IMR-90 (cell line): ENCODE measurements at regions not wholly inside any gene's neighbourhood (a gene's known extent, or its start where the extent isn't known, plus 50 kb on each side); places are given as distances from the start of the nearest gene placed in this dataset.

ENCODE experiments used
- ATAC-seq: fragments of 200-7000 bp; cut with Tn5 transposase; 2 replicates; pipeline ENCODE4 v1.9.1; 2020; ENCODE audit warnings: low read depth, mild to moderate bottlenecking, moderate library complexity
- BruUV-seq: library from RNA; stranded (reverse); fragments of 400-500 nt; replicated peaks from 2 replicates; lab custom pipeline; 2021; lab: Mats Ljungman, UMichigan
- CTCF ChIA-PET: fragments of 300-600 bp; formaldehyde crosslinking; extraction: SDS; loops from one replicate; lab custom pipeline; 2021; ENCODE audit warnings: antibody characterized with exemption; lab: Yijun Ruan, JAX
- POLR2A ChIA-PET: fragments of 300-600 bp; sonication (Branson Sonifier 250); formaldehyde crosslinking; loops from one replicate; lab custom pipeline; 2022; ENCODE audit warnings: antibody characterized with exemption; ENCODE audit not compliant: unreplicated experiment; lab: Charles Lee
- DNase-seq: peaks from one replicate; pipeline ENCODE4 v3.0.0; 2013
- H2AFZ ChIP-seq: replicated peaks from 2 replicates; pipeline ENCODE3; 2013; ENCODE audit warnings: low read length, mild to moderate bottlenecking; ENCODE audit not compliant: poor library complexity
- H2AK5ac ChIP-seq: 2 replicates; pipeline ENCODE4 v1.6.1; 2013; ENCODE audit warnings: low read depth, low read length, inconsistent platforms
- H2AK9ac ChIP-seq: replicated peaks from 2 replicates; pipeline ENCODE3; 2013; ENCODE audit warnings: mild to moderate bottlenecking, low read depth, low read length, moderate library complexity; ENCODE audit not compliant: poor library complexity
- H2BK120ac ChIP-seq: 2 replicates; pipeline ENCODE4 v1.6.1; 2013; ENCODE audit warnings: low read depth, low read length, inconsistent platforms
- H2BK15ac ChIP-seq: 3 replicates; pipeline ENCODE4 v1.6.1; 2013; ENCODE audit warnings: low read depth, low read length, inconsistent platforms
- H2BK20ac ChIP-seq: 2 replicates; pipeline ENCODE4 v1.6.1; 2013; ENCODE audit warnings: low read depth, mild to moderate bottlenecking, inconsistent platforms, low read length, moderate library complexity
- H2BK5ac ChIP-seq: 2 replicates; pipeline ENCODE4 v1.6.1; 2013; ENCODE audit warnings: mild to moderate bottlenecking, low read depth, low read length, inconsistent platforms; ENCODE audit not compliant: poor library complexity, severe bottlenecking
- H3K14ac ChIP-seq: replicated peaks from 2 replicates; pipeline ENCODE4 v1.6.1; 2013; ENCODE audit warnings: low read depth, low read length, inconsistent platforms
- H3K18ac ChIP-seq: 2 replicates; pipeline ENCODE4 v1.6.1; 2013; ENCODE audit warnings: low read depth, low read length, control low read depth
- H3K23ac ChIP-seq: 2 replicates; pipeline ENCODE4 v1.6.1; 2013; ENCODE audit warnings: low read depth, low read length, inconsistent platforms
- H3K27ac ChIP-seq: 2 replicates; pipeline ENCODE4 v1.5.1; 2013; ENCODE audit warnings: mild to moderate bottlenecking, control low read depth, low read length; ENCODE audit not compliant: insufficient read depth
- H3K27me3 ChIP-seq: 2 replicates; pipeline ENCODE4 v1.6.1; 2013; ENCODE audit warnings: low read length; ENCODE audit not compliant: control insufficient read depth, insufficient read depth
- H3K36me3 ChIP-seq: 2 replicates; pipeline ENCODE4 v1.6.1; 2013; ENCODE audit warnings: low read length, mixed read lengths; ENCODE audit not compliant: control insufficient read depth, insufficient read depth
- H3K4ac ChIP-seq: 2 replicates; pipeline ENCODE4 v1.6.1; 2013; ENCODE audit warnings: low read depth, low read length, inconsistent platforms
- H3K4me1 ChIP-seq: 2 replicates; pipeline ENCODE4 v1.6.1; 2013; ENCODE audit warnings: low read length, mixed read lengths; ENCODE audit not compliant: control insufficient read depth, insufficient read depth
- H3K4me2 ChIP-seq: 2 replicates; pipeline ENCODE4 v1.6.1; 2013; ENCODE audit warnings: low read depth, mild to moderate bottlenecking, control low read depth, low read length, moderate library complexity
- H3K4me3 ChIP-seq: 2 replicates; pipeline ENCODE4 v1.5.1; 2013; ENCODE audit warnings: low read depth, mild to moderate bottlenecking, control low read depth, low read length, moderate library complexity; ENCODE audit not compliant: insufficient read depth
- H3K56ac ChIP-seq: 2 replicates; pipeline ENCODE4 v1.6.1; 2013; ENCODE audit warnings: low read length, inconsistent platforms; ENCODE audit not compliant: insufficient read depth; ENCODE audit errors: extremely low read depth
- H3K79me1 ChIP-seq, 2 experiments: 2 replicates each; pipeline ENCODE4 v1.6.1; 2013; ENCODE audit warnings: low read length in 2 of 2, inconsistent platforms in 1 of 2, low read depth in 1 of 2
- H3K9ac ChIP-seq: 2 replicates; pipeline ENCODE4 v1.6.1; 2013; ENCODE audit warnings: low read depth, low read length, control low read depth
- H3K9me1 ChIP-seq: 2 replicates; pipeline ENCODE4 v1.6.1; 2013; ENCODE audit warnings: low read length, inconsistent platforms; ENCODE audit not compliant: insufficient read depth
- H3K9me3 ChIP-seq: 2 replicates; pipeline ENCODE4 v1.6.1; 2013; ENCODE audit warnings: low read length; ENCODE audit not compliant: control insufficient read depth, insufficient read depth
- H4K20me1 ChIP-seq: 2 replicates; pipeline ENCODE4 v1.6.1; 2013; ENCODE audit warnings: low read length, inconsistent platforms; ENCODE audit not compliant: insufficient read depth
- H4K5ac ChIP-seq: 2 replicates; pipeline ENCODE4 v1.6.1; 2013; ENCODE audit warnings: mild to moderate bottlenecking, low read depth, low read length, control low read depth
- H4K8ac ChIP-seq, 2 experiments: 2 replicates each; pipeline ENCODE4 v1.6.1; 2013; ENCODE audit warnings: low read depth in 2 of 2, low read length in 2 of 2, control low read depth in 1 of 2, inconsistent platforms in 1 of 2
- H4K91ac ChIP-seq: 2 replicates; pipeline ENCODE4 v1.6.1; 2013; ENCODE audit warnings: low read depth, low read length, inconsistent platforms; ENCODE audit not compliant: insufficient read depth
- CEBPB ChIP-seq: IDR thresholded peaks from 2 replicates; pipeline ENCODE4 v1.6.1; 2012; ENCODE audit warnings: low read depth, low read length, improper control_type of control experiment
- FOS ChIP-seq: fragments of 150-350 bp; IDR thresholded peaks from 2 replicates; pipeline ENCODE4 v1.6.1; 2016; ENCODE audit warnings: low read depth, low read length
- MAZ ChIP-seq: IDR thresholded peaks from 2 replicates; pipeline ENCODE4 v1.6.1; 2012; ENCODE audit warnings: low read depth, mild to moderate bottlenecking, low read length, improper control_type of control experiment, moderate library complexity, borderline replicate concordance
- MXI1 ChIP-seq: IDR thresholded peaks from 2 replicates; pipeline ENCODE4 v1.6.1; 2012; ENCODE audit warnings: low read depth, mild to moderate bottlenecking, low read length, moderate library complexity, borderline replicate concordance
- RAD21 ChIP-seq: IDR thresholded peaks from 2 replicates; pipeline ENCODE4 v1.6.1; 2012; ENCODE audit warnings: low read length, improper control_type of control experiment
- WGBS, 2 experiments: methylation state at CpG; one replicate each; pipeline versions ENCODE4 v1.1.5 to v1.1.7; 2013; ENCODE audit warnings: missing lambda C conversion rate in 2 of 2; ENCODE audit not compliant: insufficient read length in 1 of 2; ENCODE audit errors: extremely low coverage in 2 of 2; 5-methylcytosine and 5-hydroxymethylcytosine counted together
- dilution Hi-C: fragments of 300-500 bp; cut with HindIII; formaldehyde crosslinking; loops from one replicate; pipeline ENCODE4 v1.14.3; 2018; ENCODE audit warnings: low sequenced_read_pairs; ENCODE audit not compliant: unreplicated experiment
- in situ Hi-C: fragments of 300-500 bp; cut with MboI; formaldehyde crosslinking; loops from 3 replicates; pipeline ENCODE4 v1.14.3; 2019; ENCODE audit warnings: low sequenced_read_pairs, inconsistent platforms, mixed read lengths
- intact Hi-C: fragments of 100-400 bp; cut with micrococcal nuclease; formaldehyde crosslinking; loops from 2 replicates; pipeline ENCODE4 v1.10.0; 2022
- TF ChIP-seq, protein P1 (sequence below): conservative IDR thresholded peaks from 2 replicates; pipeline ENCODE4 v1.5.1; 2012; ENCODE audit warnings: mild to moderate bottlenecking, low read depth, low read length, improper control_type of control experiment
- TF ChIP-seq, protein P2 (sequence below): fragments of 150-350 bp; IDR thresholded peaks from 2 replicates; pipeline ENCODE4 v1.6.1; 2017; ENCODE audit warnings: mild to moderate bottlenecking, antibody characterized with exemption, low read length, low read depth
- TF ChIP-seq, protein P3 (sequence below): fragments of 150-350 bp; IDR thresholded peaks from 2 replicates; pipeline ENCODE4 v1.6.1; 2016; ENCODE audit warnings: low read depth, mild to moderate bottlenecking, low read length, moderate library complexity, borderline replicate concordance

DNA sequence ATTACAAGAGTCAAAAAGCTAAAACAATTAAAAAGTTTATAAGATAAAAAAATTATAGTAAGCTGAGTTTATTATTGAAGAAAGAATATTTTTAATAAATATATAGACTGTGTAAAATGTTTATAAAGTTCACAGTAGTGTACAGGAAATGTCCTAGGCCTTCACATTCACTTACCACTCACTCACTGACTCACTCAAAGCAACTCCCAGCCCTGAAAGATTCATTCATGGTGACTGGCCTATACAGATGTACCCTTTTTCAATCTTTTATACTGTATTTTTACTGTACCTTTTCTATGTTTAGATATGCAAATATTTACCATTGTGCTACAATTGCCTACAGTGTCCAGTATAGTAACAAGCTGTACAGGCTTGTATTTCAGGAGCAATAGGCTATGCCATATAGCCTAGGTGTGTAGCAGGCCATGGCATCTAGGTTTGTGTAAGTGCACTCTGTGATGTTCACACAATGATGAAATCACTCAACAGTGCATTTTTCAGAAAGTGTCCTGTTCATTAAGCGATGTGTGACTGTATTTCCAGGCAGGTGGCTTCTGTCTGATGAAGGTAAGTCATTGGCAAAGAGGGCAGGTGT, 130.2 kb downstream of the BTBD3 start:
- CTCF ChIA-PET = interaction anchor here (2.1 kb wide), 1 partner anchor 9 kb away, joined by 5 read pairs; no protein-coding TSS in a partner anchor

More for the DNA sequence above, 130.2 kb downstream of the BTBD3 start:
- H3K9ac ChIP-seq = no peak overlapping the region
- peaks cover 10% of the 10 kb centered on the region for H3K9me1 ChIP-seq
- H3K56ac ChIP-seq = no peak overlapping the region
- H3K4me3 ChIP-seq = no peak overlapping the region
- H2BK120ac ChIP-seq = peak overlapping the region; percentile 52; the same call in 1 of the 2 replicates
- H3K27ac ChIP-seq = no peak overlapping the region; the same call in 1 of the 2 replicates
- no peak overlapping the region for H4K5ac ChIP-seq
- ATAC-seq = peak; percentile 89
- POLR2A ChIA-PET = no interaction called here
- H2AFZ ChIP-seq = no peak overlapping the region
- BruUV-seq = no TSS peak
- H4K91ac ChIP-seq = no peak overlapping the region
- H2BK20ac ChIP-seq = peak overlapping the region; percentile 67; the same call in 1 of the 2 replicates
- no peaks in the 10 kb centered on the region for H4K20me1 ChIP-seq
- H3K4me2 ChIP-seq = no peak overlapping the region
- peak overlapping the region; percentile 62; the same call in 1 of the 2 replicates for H3K14ac ChIP-seq
- no CpG with 5 or more reads among the region's 1 CpG for WGBS, 2 experiments
- peaks cover 7% of the 10 kb centered on the region; the same call in 1 of the 2 replicates for H3K4me1 ChIP-seq
- peak; percentile 74 for DNase-seq
- H2BK5ac ChIP-seq = peak overlapping the region; percentile 41
- H2BK15ac ChIP-seq = peak overlapping the region; percentile 84; the same call in 2 of the 3 replicates
- dilution Hi-C loops = no loop called here
- no peak overlapping the region for H2AK9ac ChIP-seq
- peak overlapping the region; percentile 86 for H2AK5ac ChIP-seq
- H3K23ac ChIP-seq = 0 out of 2 replicates have a peak overlapping the region, but pooled peaks have one; percentile 27
- H4K8ac ChIP-seq = peak overlapping the region in 1 of 2 experiments; percentile 8; a peak in 1 of 4 replicates
- TF ChIP-seq, protein P1, sequence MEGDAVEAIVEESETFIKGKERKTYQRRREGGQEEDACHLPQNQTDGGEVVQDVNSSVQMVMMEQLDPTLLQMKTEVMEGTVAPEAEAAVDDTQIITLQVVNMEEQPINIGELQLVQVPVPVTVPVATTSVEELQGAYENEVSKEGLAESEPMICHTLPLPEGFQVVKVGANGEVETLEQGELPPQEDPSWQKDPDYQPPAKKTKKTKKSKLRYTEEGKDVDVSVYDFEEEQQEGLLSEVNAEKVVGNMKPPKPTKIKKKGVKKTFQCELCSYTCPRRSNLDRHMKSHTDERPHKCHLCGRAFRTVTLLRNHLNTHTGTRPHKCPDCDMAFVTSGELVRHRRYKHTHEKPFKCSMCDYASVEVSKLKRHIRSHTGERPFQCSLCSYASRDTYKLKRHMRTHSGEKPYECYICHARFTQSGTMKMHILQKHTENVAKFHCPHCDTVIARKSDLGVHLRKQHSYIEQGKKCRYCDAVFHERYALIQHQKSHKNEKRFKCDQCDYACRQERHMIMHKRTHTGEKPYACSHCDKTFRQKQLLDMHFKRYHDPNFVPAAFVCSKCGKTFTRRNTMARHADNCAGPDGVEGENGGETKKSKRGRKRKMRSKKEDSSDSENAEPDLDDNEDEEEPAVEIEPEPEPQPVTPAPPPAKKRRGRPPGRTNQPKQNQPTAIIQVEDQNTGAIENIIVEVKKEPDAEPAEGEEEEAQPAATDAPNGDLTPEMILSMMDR = no peak
- TF ChIP-seq MAZ = no peak
- TF ChIP-seq CEBPB = no peak
- TF ChIP-seq, protein P2, sequence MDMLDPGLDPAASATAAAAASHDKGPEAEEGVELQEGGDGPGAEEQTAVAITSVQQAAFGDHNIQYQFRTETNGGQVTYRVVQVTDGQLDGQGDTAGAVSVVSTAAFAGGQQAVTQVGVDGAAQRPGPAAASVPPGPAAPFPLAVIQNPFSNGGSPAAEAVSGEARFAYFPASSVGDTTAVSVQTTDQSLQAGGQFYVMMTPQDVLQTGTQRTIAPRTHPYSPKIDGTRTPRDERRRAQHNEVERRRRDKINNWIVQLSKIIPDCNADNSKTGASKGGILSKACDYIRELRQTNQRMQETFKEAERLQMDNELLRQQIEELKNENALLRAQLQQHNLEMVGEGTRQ = no peak
- TF ChIP-seq RAD21 = no peak
- TF ChIP-seq, protein P3, sequence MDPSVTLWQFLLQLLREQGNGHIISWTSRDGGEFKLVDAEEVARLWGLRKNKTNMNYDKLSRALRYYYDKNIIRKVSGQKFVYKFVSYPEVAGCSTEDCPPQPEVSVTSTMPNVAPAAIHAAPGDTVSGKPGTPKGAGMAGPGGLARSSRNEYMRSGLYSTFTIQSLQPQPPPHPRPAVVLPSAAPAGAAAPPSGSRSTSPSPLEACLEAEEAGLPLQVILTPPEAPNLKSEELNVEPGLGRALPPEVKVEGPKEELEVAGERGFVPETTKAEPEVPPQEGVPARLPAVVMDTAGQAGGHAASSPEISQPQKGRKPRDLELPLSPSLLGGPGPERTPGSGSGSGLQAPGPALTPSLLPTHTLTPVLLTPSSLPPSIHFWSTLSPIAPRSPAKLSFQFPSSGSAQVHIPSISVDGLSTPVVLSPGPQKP = no peak
- TF ChIP-seq MXI1 = no peak
- peak; percentile 27; the same call in 1 of the 2 replicates for TF ChIP-seq FOS
- H3K36me3 ChIP-seq = no peaks in the 10 kb centered on the region
- in situ Hi-C loops = no loop called here
- no peaks in the 10 kb centered on the region for H3K79me1 ChIP-seq
- H3K9me3 ChIP-seq = no peaks in the 10 kb centered on the region
- H3K27me3 ChIP-seq = no peaks in the 10 kb centered on the region
- H3K4ac ChIP-seq = peak overlapping the region; percentile 58; the same call in 1 of the 2 replicates
- peak overlapping the region; percentile 40; the same call in 1 of the 2 replicates for H3K18ac ChIP-seq
- intact Hi-C loops = no loop called here
